CD14-positive monocyte (primary cell): ENCODE measurements at regions not wholly inside any gene's neighbourhood (a gene's known extent, or its start where the extent isn't known, plus 50 kb on each side); places are given as distances from the start of the nearest gene placed in this dataset.

Source experiments
- DNase-seq, 3 donors: peaks; one replicate each; pipeline ENCODE4 v3.0.0-alpha.2; 2011 to 2022
- H2AFZ ChIP-seq: 2 replicates; pipeline ENCODE4 v1.6.0; 2012; ENCODE audit warnings: mild to moderate bottlenecking, low read depth, low read length, inconsistent platforms; ENCODE audit not compliant: insufficient read depth, poor library complexity, severe bottlenecking
- H3K27ac ChIP-seq, 2 donors: 1 replicate in 1 of 2; 2 replicates in 1 of 2; pipeline ENCODE4 v1.5.1; 2012 to 2013; ENCODE audit warnings: low read length in 2 of 2, control low read depth in 1 of 2, inconsistent platforms in 1 of 2, low read depth in 1 of 2, mild to moderate bottlenecking in 1 of 2
- H3K27me3 ChIP-seq, 2 donors: one replicate each; pipeline versions ENCODE4 v1.6.0 to v1.6.1; 2011 to 2013; ENCODE audit warnings: low read length in 2 of 2; ENCODE audit not compliant: control insufficient read depth in 2 of 2, insufficient read depth in 2 of 2
- H3K36me3 ChIP-seq, 2 donors: replicated peaks in 1 of 2; 1 replicate in 1 of 2; 2 replicates in 1 of 2; pipeline versions ENCODE4 v1.5.1 to v1.6.1; 2012 to 2013; ENCODE audit warnings: low read length in 2 of 2, control low read depth in 1 of 2, inconsistent platforms in 1 of 2, mild to moderate bottlenecking in 1 of 2; ENCODE audit not compliant: insufficient read depth in 2 of 2, control insufficient read depth in 1 of 2
- H3K4me1 ChIP-seq, 2 donors: 1 replicate in 1 of 2; 2 replicates in 1 of 2; pipeline versions ENCODE4 v1.5.1 to v1.6.1; 2012 to 2013; ENCODE audit warnings: low read length in 2 of 2, control low read depth in 1 of 2, inconsistent platforms in 1 of 2, mild to moderate bottlenecking in 1 of 2, moderate library complexity in 1 of 2; ENCODE audit not compliant: insufficient read depth in 2 of 2, control insufficient read depth in 1 of 2
- H3K4me2 ChIP-seq: replicated peaks from 2 replicates; pipeline ENCODE3; 2012; ENCODE audit warnings: low read length, moderate library complexity, mild to moderate bottlenecking; ENCODE audit not compliant: poor library complexity, severe bottlenecking; ENCODE audit errors: extremely low read depth
- H3K4me3 ChIP-seq, 3 experiments: fragments of 200-600 bp in 1 of 3; sonication (generic) in 1 of 3; replicated peaks in 1 of 3; 1 replicate in 2 of 3; 2 replicates in 1 of 3; pipeline ENCODE4 v1.5.1; 2011 to 2013; ENCODE audit warnings: low read length in 3 of 3, mild to moderate bottlenecking in 3 of 3, control low read depth in 2 of 3, low read depth in 2 of 3, inconsistent platforms in 1 of 3, moderate library complexity in 1 of 3
- H3K79me2 ChIP-seq: 2 replicates; pipeline ENCODE4 v1.6.0; 2012; ENCODE audit warnings: mild to moderate bottlenecking, control low read depth, inconsistent platforms, low read length, moderate library complexity; ENCODE audit not compliant: insufficient read depth
- H3K9ac ChIP-seq: 2 replicates; pipeline ENCODE4 v1.6.0; 2017; ENCODE audit warnings: low read length, mild to moderate bottlenecking; ENCODE audit not compliant: insufficient read depth, poor library complexity, severe bottlenecking
- H3K9me3 ChIP-seq, 2 donors: replicated peaks in 1 of 2; 1 replicate in 1 of 2; 2 replicates in 1 of 2; pipeline versions ENCODE4 v1.5.1 to v1.6.1; 2012 to 2013; ENCODE audit warnings: low read length in 2 of 2, control low read depth in 1 of 2; ENCODE audit not compliant: control insufficient read depth in 1 of 2, insufficient read depth in 1 of 2
- H4K20me1 ChIP-seq: 2 replicates; pipeline ENCODE4 v1.6.0; 2012; ENCODE audit warnings: mild to moderate bottlenecking, low read length, control low read depth, moderate library complexity; ENCODE audit not compliant: insufficient read depth
- H3K27ac Mint-ChIP-seq, 7 donors: one replicate each; pipeline ENCODE4 v1.8.0; 2020; ENCODE audit warnings: mild to moderate bottlenecking in 7 of 7, mixed read lengths in 7 of 7, moderate library complexity in 6 of 7, inconsistent platforms in 2 of 7
- H3K27me3 Mint-ChIP-seq, 3 donors: one replicate each; pipeline ENCODE4 v1.8.0; 2021 to 2022; ENCODE audit warnings: low read depth in 3 of 3, mild to moderate bottlenecking in 3 of 3, mixed read lengths in 3 of 3, moderate library complexity in 3 of 3, inconsistent platforms in 1 of 3
- H3K36me3 Mint-ChIP-seq, 2 donors: one replicate each; pipeline ENCODE4 v1.8.0; 2020; ENCODE audit warnings: mixed read lengths in 2 of 2, inconsistent platforms in 1 of 2, mild to moderate bottlenecking in 1 of 2
- H3K4me1 Mint-ChIP-seq: one replicate; pipeline ENCODE4 v1.8.0; 2020; ENCODE audit warnings: mild to moderate bottlenecking, mixed read lengths
- H3K4me3 Mint-ChIP-seq, 2 donors: one replicate each; pipeline ENCODE4 v1.8.0; 2020; ENCODE audit warnings: mild to moderate bottlenecking in 2 of 2, mixed read lengths in 2 of 2, moderate library complexity in 1 of 2
- H3K9me3 Mint-ChIP-seq, 7 donors: one replicate each; pipeline ENCODE4 v1.8.0; 2020 to 2022; ENCODE audit warnings: mixed read lengths in 7 of 7, mild to moderate bottlenecking in 6 of 7, moderate library complexity in 6 of 7, inconsistent platforms in 2 of 7
- CTCF ChIP-seq: fragments of 200-600 bp; IDR thresholded peaks from one replicate; pipeline ENCODE4 v1.8.0; 2022; ENCODE audit warnings: antibody characterized with exemption, mild to moderate bottlenecking
- WGBS: methylation state at CpG from one replicate; pipeline ENCODE4 v1.1.5; 2013; ENCODE audit warnings: missing lambda C conversion rate; ENCODE audit not compliant: insufficient coverage; 5-methylcytosine and 5-hydroxymethylcytosine counted together
- intact Hi-C, 2 donors: fragments of 100-400 bp; cut with micrococcal nuclease; formaldehyde crosslinking; loops; one replicate each; pipeline versions ENCODE4 v1.15.0 to v1.15.1; 2023

- Histone ChIP-seq H3K4me3 (no peak overlapping the region), H3K9me3 (no peaks in the 10 kb centered on the region), H3K79me2 (no peaks in the 10 kb centered on the region), H3K9ac (no peak overlapping the region), H4K20me1 (no peaks in the 10 kb centered on the region), H3K4me1 (no peaks in the 10 kb centered on the region), H3K4me2 (no peak overlapping the region), H3K36me3 (no peaks in the 10 kb centered on the region), H3K27ac (no peak overlapping the region), H2AFZ (no peak overlapping the region), H3K27me3 (no peaks in the 10 kb centered on the region)
- peaks cover 0 to 2% (median 0%) of the 10 kb centered on the region in 7 donors for H3K9me3 Mint-ChIP-seq
- DNase-seq: no peak
- intact Hi-C loops: no loop called here
- no peaks in the 10 kb centered on the region for H3K36me3 Mint-ChIP-seq
- H3K4me1 Mint-ChIP-seq: no peaks in the 10 kb centered on the region
- WGBS: no CpG with 5 or more reads among the region's 3 CpGs
- H3K27me3 Mint-ChIP-seq: no peaks in the 10 kb centered on the region
- H3K4me3 Mint-ChIP-seq: no peak overlapping the region
- TF ChIP-seq CTCF: no peak
- no peak overlapping the region for H3K27ac Mint-ChIP-seq
Observed at GRCh38 chr2:150605664-150606063, 118.2 kb upstream of the RND3 start.

- peaks cover 0 to 2% (median 0%) of the 10 kb centered on the region in 3 donors for H3K27me3 Mint-ChIP-seq
- no peak for DNase-seq
- no peak overlapping the region for H3K27ac Mint-ChIP-seq
- Histone ChIP-seq H3K36me3 (no peaks in the 10 kb centered on the region), H3K4me2 (no peak overlapping the region), H2AFZ (no peak overlapping the region), H3K27ac (no peak overlapping the region), H3K4me1 (no peaks in the 10 kb centered on the region), H3K9ac (no peak overlapping the region), H3K9me3 (no peaks in the 10 kb centered on the region), H3K79me2 (no peaks in the 10 kb centered on the region), H3K27me3 (no peaks in the 10 kb centered on the region), H4K20me1 (no peaks in the 10 kb centered on the region), H3K4me3 (no peak overlapping the region)
- no peak for TF ChIP-seq CTCF
- intact Hi-C loops: no loop called here
- peaks cover 0 to 2% (median 0%) of the 10 kb centered on the region in 7 donors for H3K9me3 Mint-ChIP-seq
- H3K36me3 Mint-ChIP-seq: no peaks in the 10 kb centered on the region
- no peaks in the 10 kb centered on the region for H3K4me1 Mint-ChIP-seq
- H3K4me3 Mint-ChIP-seq: no peak overlapping the region
- WGBS: no CpG with 5 or more reads among the region's 6 CpGs
Observed at GRCh38 chr2:150601280-150602038, 114.0 kb upstream of the RND3 start.
